Left lung (tissue), 4 donors: ENCODE measurements at regions not wholly inside any gene's neighbourhood (a gene's known extent, or its start where the extent isn't known, plus 50 kb on each side); places are given as distances from the start of the nearest gene placed in this dataset.
A peak's percentile ranks its signal among the peaks of the same experiment; 100 is the strongest.

ENCODE experiments used
- ATAC-seq: fragments of 200-7000 bp; cut with Tn5 transposase; one replicate; pipeline ENCODE4 v1.9.1; 2020; ENCODE audit warnings: moderate library complexity
- DNase-seq, 4 donors: peaks; one replicate each; pipeline ENCODE4 v3.0.0-alpha.2; 2013 to 2020
- H3K27ac ChIP-seq, 2 donors: fragments of 200-600 bp; sonication (generic) in 1 of 2; one replicate each; pipeline versions ENCODE4 v1.5.0 to v1.8.0; 2020 to 2021
- H3K27me3 ChIP-seq, 2 donors: fragments of 200-600 bp; sonication (generic) in 1 of 2; one replicate each; pipeline versions ENCODE4 v1.5.0 to v1.8.0; 2020 to 2021
- H3K36me3 ChIP-seq, 2 donors: fragments of 200-600 bp; sonication (generic) in 1 of 2; one replicate each; pipeline versions ENCODE4 v1.5.0 to v1.8.0; 2020 to 2021
- H3K4me1 ChIP-seq, 2 donors: fragments of 200-600 bp; one replicate each; pipeline ENCODE4 v1.8.0; 2021
- H3K4me3 ChIP-seq, 2 donors: fragments of 200-600 bp; sonication (generic) in 1 of 2; one replicate each; pipeline versions ENCODE4 v1.5.0 to v1.8.0; 2020 to 2021; ENCODE audit warnings: mild to moderate bottlenecking in 1 of 2
- H3K9me3 ChIP-seq, 2 donors: fragments of 200-600 bp; sonication (generic) in 1 of 2; one replicate each; pipeline versions ENCODE4 v1.5.0 to v1.8.0; 2020 to 2021
- CTCF ChIP-seq, 2 donors: fragments of 200-600 bp; sonication (generic) in 1 of 2; IDR thresholded peaks; one replicate each; pipeline versions ENCODE4 v1.5.0 to v1.8.0; 2021; ENCODE audit warnings: antibody characterized with exemption in 2 of 2
- intact Hi-C, 2 donors: fragments of 100-400 bp; cut with DNase I; formaldehyde crosslinking; loops; one replicate each; pipeline versions ENCODE4 v1.11.2 to v1.14.2; 2022
- donor health status: DM: no; HTN: yes; CAD: no.
- donor health status: DM: no; HTN: no; CAD: no.

GRCh38 chr13:77838271-77838670, 80.4 kb downstream of the EDNRB start:
- no peak overlapping the region for H3K27ac ChIP-seq
- H3K27me3 ChIP-seq = no peaks in the 10 kb centered on the region
- no peaks in the 10 kb centered on the region for H3K36me3 ChIP-seq
- no peak for DNase-seq
- no peak for TF ChIP-seq CTCF (IDR thresholded peaks at IDR 0.05)
- peaks cover 0 to 34% of the 10 kb centered on the region in 2 donors for H3K4me1 ChIP-seq
- H3K4me3 ChIP-seq = no peak overlapping the region
- intact Hi-C loops = no loop called here
- peaks cover 0 to 2% of the 10 kb centered on the region in 2 donors for H3K9me3 ChIP-seq
- ATAC-seq = no peak

- Histone ChIP-seq H3K4me3 (no peak overlapping the region), H3K9me3 (peaks cover 0 to 2% of the 10 kb centered on the region in 2 donors), H3K27ac (peak overlapping the region in 1 of 2 donors; percentile 73), H3K27me3 (no peaks in the 10 kb centered on the region), H3K4me1 (peaks cover 0 to 48% of the 10 kb centered on the region in 2 donors), H3K36me3 (no peaks in the 10 kb centered on the region)
- intact Hi-C loops = no loop called here
- no peak for TF ChIP-seq CTCF (IDR thresholded peaks at IDR 0.05)
- ATAC-seq = peak; percentile 81
- peak in 1 of 4 donors; percentile 53 for DNase-seq
Observed at GRCh38 chr13:77836423-77836822, 82.2 kb downstream of the EDNRB start.

- peak overlapping the region; percentile 17 to 85 for H3K27ac ChIP-seq
- no peaks in the 10 kb centered on the region for H3K9me3 ChIP-seq
- peaks cover 0 to 48% of the 10 kb centered on the region in 2 donors for H3K4me1 ChIP-seq
- no peak for TF ChIP-seq CTCF (IDR thresholded peaks at IDR 0.05)
- ATAC-seq (peak; percentile 51), DNase-seq (peak in 2 of 4 donors; percentile 28 to 77)
- no peak overlapping the region for H3K4me3 ChIP-seq
- H3K36me3 ChIP-seq = no peaks in the 10 kb centered on the region
- intact Hi-C loops = no loop called here
- no peaks in the 10 kb centered on the region for H3K27me3 ChIP-seq
Observed at GRCh38 chr13:77833331-77833863, 85.2 kb downstream of the EDNRB start.

DNA sequence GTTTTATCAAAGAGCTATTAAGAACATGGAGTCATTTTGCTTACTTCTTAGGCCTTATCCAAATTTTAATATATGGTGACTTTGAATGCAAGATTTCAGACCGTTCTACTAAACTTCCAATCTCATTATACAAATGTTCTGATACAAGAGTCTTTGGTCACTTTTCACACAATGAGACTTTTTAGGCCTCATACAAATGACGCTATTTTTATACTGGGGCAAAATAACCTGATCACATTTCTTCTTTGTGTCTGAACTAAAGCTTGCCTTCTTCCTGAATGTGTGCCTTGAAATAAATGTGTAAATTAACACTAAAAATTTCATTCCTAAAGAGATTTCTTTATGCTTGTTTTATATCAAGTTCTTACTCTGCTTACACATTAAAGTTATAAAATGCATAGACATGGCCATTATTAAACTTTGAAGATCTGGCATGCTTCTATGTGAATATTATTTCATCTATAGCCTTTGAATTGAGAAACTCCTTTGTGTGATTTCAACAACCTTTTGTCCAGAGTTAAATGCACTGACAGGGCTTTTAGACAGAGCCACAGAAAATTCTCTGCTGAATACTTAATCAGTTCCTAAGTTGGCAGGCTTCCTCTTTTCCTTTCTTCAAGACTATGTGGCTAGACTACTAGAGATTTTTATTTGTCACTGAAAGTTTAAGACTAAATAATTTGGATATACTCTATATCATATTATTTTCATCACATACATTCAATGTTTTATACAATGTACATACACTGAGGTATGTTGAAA, 86.1 kb downstream of the EDNRB start:
- Histone ChIP-seq H3K9me3 (no peaks in the 10 kb centered on the region), H3K4me3 (no peak overlapping the region), H3K36me3 (no peaks in the 10 kb centered on the region), H3K4me1 (peaks cover 0 to 45% of the 10 kb centered on the region in 2 donors), H3K27me3 (no peaks in the 10 kb centered on the region), H3K27ac (peak overlapping the region; percentile 17 to 85)
- TF ChIP-seq CTCF (IDR thresholded peaks at IDR 0.05) = no peak
- peak in 1 of 4 donors; percentile 34 for DNase-seq
- intact Hi-C loops = no loop called here
- ATAC-seq = peak; percentile 76

GRCh38 chr13:77831866-77832265, 86.8 kb downstream of the EDNRB start:
- ATAC-seq (peak; percentile 36), DNase-seq (no peak)
- intact Hi-C loops = no loop called here
- H3K36me3 ChIP-seq = no peaks in the 10 kb centered on the region
- no peak for TF ChIP-seq CTCF (IDR thresholded peaks at IDR 0.05)
- peak overlapping the region in 1 of 2 donors; percentile 85 for H3K27ac ChIP-seq
- H3K4me1 ChIP-seq = peaks cover 0 to 39% of the 10 kb centered on the region in 2 donors
- H3K4me3 ChIP-seq = no peak overlapping the region
- no peaks in the 10 kb centered on the region for H3K9me3 ChIP-seq
- no peaks in the 10 kb centered on the region for H3K27me3 ChIP-seq
